Activated CD4-positive, alpha-beta T cell treated with anti-CD3 and anti-CD28 coated beads, Interleukin-2, amount 10 ng/mL, durations not matched to agents 24 days and 14 days (primary cell): ENCODE measurements at regions not wholly inside any gene's neighbourhood (a gene's known extent, or its start where the extent isn't known, plus 50 kb on each side); places are given as distances from the start of the nearest gene placed in this dataset.

Source experiments
- DNase-seq: peaks from one replicate; pipeline ENCODE4 v3.0.0; 2022
- H3K27ac Mint-ChIP-seq: one replicate; pipeline ENCODE4 v1.8.0; 2022; ENCODE audit warnings: mild to moderate bottlenecking, mixed read lengths
- H3K27me3 Mint-ChIP-seq: one replicate; pipeline ENCODE4 v1.8.0; 2022; ENCODE audit warnings: mixed read lengths
- H3K36me3 Mint-ChIP-seq: one replicate; pipeline ENCODE4 v1.8.0; 2022; ENCODE audit warnings: low read depth, mild to moderate bottlenecking, mixed read lengths
- H3K4me1 Mint-ChIP-seq: one replicate; pipeline ENCODE4 v1.8.0; 2021; ENCODE audit warnings: mixed read lengths
- H3K4me3 Mint-ChIP-seq: one replicate; pipeline ENCODE4 v1.8.0; 2022; ENCODE audit warnings: mild to moderate bottlenecking, moderate library complexity, mixed read lengths
- H3K9me3 Mint-ChIP-seq: one replicate; pipeline ENCODE4 v1.8.0; 2021; ENCODE audit warnings: mixed read lengths
- intact Hi-C: fragments of 100-400 bp; cut with micrococcal nuclease; formaldehyde crosslinking; loops from one replicate; pipeline ENCODE4 v1.15.1; 2023

- Mint-ChIP-seq H3K36me3 (no peaks in the 10 kb centered on the region), H3K4me1 (no peaks in the 10 kb centered on the region), H3K27me3 (no peaks in the 10 kb centered on the region), H3K9me3 (no peaks in the 10 kb centered on the region), H3K27ac (no peak overlapping the region), H3K4me3 (no peak overlapping the region)
- intact Hi-C loops = no loop called here
- no peak for DNase-seq
Measured at GRCh38 chr13:58097831-58098230, 466.3 kb downstream of the PCDH17 start.

GRCh38 chr13:58119351-58119750 lies 487.8 kb downstream of the PCDH17 start:
- no peaks in the 10 kb centered on the region for H3K9me3 Mint-ChIP-seq
- DNase-seq = no peak
- H3K27me3 Mint-ChIP-seq = no peaks in the 10 kb centered on the region
- H3K4me1 Mint-ChIP-seq = no peaks in the 10 kb centered on the region
- H3K36me3 Mint-ChIP-seq = no peaks in the 10 kb centered on the region
- intact Hi-C loops = no loop called here
- no peak overlapping the region for H3K27ac Mint-ChIP-seq
- H3K4me3 Mint-ChIP-seq = no peak overlapping the region

- no peaks in the 10 kb centered on the region for H3K27me3 Mint-ChIP-seq
- H3K9me3 Mint-ChIP-seq = no peaks in the 10 kb centered on the region
- no peaks in the 10 kb centered on the region for H3K4me1 Mint-ChIP-seq
- H3K4me3 Mint-ChIP-seq = no peak overlapping the region
- no peaks in the 10 kb centered on the region for H3K36me3 Mint-ChIP-seq
- no peak overlapping the region for H3K27ac Mint-ChIP-seq
- no peak for DNase-seq
- intact Hi-C loops = no loop called here
Measured at GRCh38 chr13:58119804-58120203, 488.3 kb downstream of the PCDH17 start.

GRCh38 chr13:58126496-58126895 lies 495.0 kb downstream of the PCDH17 start:
- Mint-ChIP-seq H3K9me3 (peaks cover 6% of the 10 kb centered on the region), H3K27me3 (no peaks in the 10 kb centered on the region), H3K4me3 (no peak overlapping the region), H3K36me3 (no peaks in the 10 kb centered on the region), H3K4me1 (no peaks in the 10 kb centered on the region), H3K27ac (no peak overlapping the region)
- no peak for DNase-seq
- intact Hi-C loops = no loop called here

GRCh38 chr13:58134012-58134411 lies 502.5 kb downstream of the PCDH17 start:
- peaks cover 9% of the 10 kb centered on the region for H3K9me3 Mint-ChIP-seq
- intact Hi-C loops = no loop called here
- no peaks in the 10 kb centered on the region for H3K4me1 Mint-ChIP-seq
- H3K27ac Mint-ChIP-seq = no peak overlapping the region
- no peak overlapping the region for H3K4me3 Mint-ChIP-seq
- no peak for DNase-seq
- H3K36me3 Mint-ChIP-seq = no peaks in the 10 kb centered on the region
- no peaks in the 10 kb centered on the region for H3K27me3 Mint-ChIP-seq

GRCh38 chr13:58134525-58134924 lies 503.0 kb downstream of the PCDH17 start:
- no peak for DNase-seq
- Mint-ChIP-seq H3K4me1 (no peaks in the 10 kb centered on the region), H3K9me3 (peaks cover 9% of the 10 kb centered on the region), H3K4me3 (no peak overlapping the region), H3K27me3 (no peaks in the 10 kb centered on the region), H3K36me3 (no peaks in the 10 kb centered on the region), H3K27ac (no peak overlapping the region)
- intact Hi-C loops = no loop called here

- intact Hi-C loops = no loop called here
- H3K36me3 Mint-ChIP-seq = no peaks in the 10 kb centered on the region
- H3K27me3 Mint-ChIP-seq = no peaks in the 10 kb centered on the region
- H3K27ac Mint-ChIP-seq = no peak overlapping the region
- DNase-seq = no peak
- H3K4me3 Mint-ChIP-seq = no peak overlapping the region
- H3K4me1 Mint-ChIP-seq = no peaks in the 10 kb centered on the region
- H3K9me3 Mint-ChIP-seq = peaks cover 7% of the 10 kb centered on the region
Measured at GRCh38 chr13:58142952-58143351, 511.4 kb downstream of the PCDH17 start.

- Mint-ChIP-seq H3K27ac (no peak overlapping the region), H3K4me1 (no peaks in the 10 kb centered on the region), H3K36me3 (no peaks in the 10 kb centered on the region), H3K4me3 (no peak overlapping the region), H3K9me3 (peaks cover 7% of the 10 kb centered on the region), H3K27me3 (no peaks in the 10 kb centered on the region)
- intact Hi-C loops = no loop called here
- no peak for DNase-seq
Measured at GRCh38 chr13:58144616-58145015, 513.1 kb downstream of the PCDH17 start.

- H3K9me3 Mint-ChIP-seq = no peaks in the 10 kb centered on the region
- H3K4me1 Mint-ChIP-seq = no peaks in the 10 kb centered on the region
- no peaks in the 10 kb centered on the region for H3K27me3 Mint-ChIP-seq
- H3K4me3 Mint-ChIP-seq = no peak overlapping the region
- no peak overlapping the region for H3K27ac Mint-ChIP-seq
- no peaks in the 10 kb centered on the region for H3K36me3 Mint-ChIP-seq
- no peak for DNase-seq
- intact Hi-C loops = no loop called here
Measured at GRCh38 chr13:58151452-58151851, 519.9 kb downstream of the PCDH17 start.

GRCh38 chr13:58160980-58161379 lies 529.4 kb downstream of the PCDH17 start:
- intact Hi-C loops = no loop called here
- H3K4me1 Mint-ChIP-seq = no peaks in the 10 kb centered on the region
- DNase-seq = no peak
- no peak overlapping the region for H3K4me3 Mint-ChIP-seq
- no peaks in the 10 kb centered on the region for H3K36me3 Mint-ChIP-seq
- H3K9me3 Mint-ChIP-seq = peaks cover 3% of the 10 kb centered on the region
- H3K27ac Mint-ChIP-seq = no peak overlapping the region
- no peaks in the 10 kb centered on the region for H3K27me3 Mint-ChIP-seq

GRCh38 chr13:58165617-58166016 lies 534.1 kb downstream of the PCDH17 start:
- no peaks in the 10 kb centered on the region for H3K36me3 Mint-ChIP-seq
- DNase-seq = no peak
- H3K4me3 Mint-ChIP-seq = no peak overlapping the region
- no peaks in the 10 kb centered on the region for H3K4me1 Mint-ChIP-seq
- H3K27me3 Mint-ChIP-seq = no peaks in the 10 kb centered on the region
- H3K27ac Mint-ChIP-seq = no peak overlapping the region
- H3K9me3 Mint-ChIP-seq = no peaks in the 10 kb centered on the region
- intact Hi-C loops = no loop called here

- Mint-ChIP-seq H3K36me3 (no peaks in the 10 kb centered on the region), H3K27me3 (no peaks in the 10 kb centered on the region), H3K27ac (no peak overlapping the region), H3K4me1 (no peaks in the 10 kb centered on the region), H3K4me3 (no peak overlapping the region), H3K9me3 (peaks cover 7% of the 10 kb centered on the region)
- intact Hi-C loops = no loop called here
- DNase-seq = no peak
Measured at GRCh38 chr13:58181111-58181510, 549.6 kb downstream of the PCDH17 start.

- no peak for DNase-seq
- H3K27me3 Mint-ChIP-seq = no peaks in the 10 kb centered on the region
- no peak overlapping the region for H3K27ac Mint-ChIP-seq
- H3K4me3 Mint-ChIP-seq = no peak overlapping the region
- no peaks in the 10 kb centered on the region for H3K4me1 Mint-ChIP-seq
- intact Hi-C loops = no loop called here
- H3K36me3 Mint-ChIP-seq = no peaks in the 10 kb centered on the region
- H3K9me3 Mint-ChIP-seq = peaks cover 14% of the 10 kb centered on the region
Measured at GRCh38 chr13:58187881-58188280, 556.3 kb downstream of the PCDH17 start.

GRCh38 chr13:58190577-58190976 lies 559.0 kb downstream of the PCDH17 start:
- intact Hi-C loops = no loop called here
- no peak overlapping the region for H3K4me3 Mint-ChIP-seq

GRCh38 chr13:58191754-58192153 lies 560.2 kb downstream of the PCDH17 start:
- H3K36me3 Mint-ChIP-seq = no peaks in the 10 kb centered on the region
- no peak for DNase-seq
- no peak overlapping the region for H3K4me3 Mint-ChIP-seq
- H3K27me3 Mint-ChIP-seq = no peaks in the 10 kb centered on the region
- intact Hi-C loops = no loop called here
- H3K4me1 Mint-ChIP-seq = no peaks in the 10 kb centered on the region
- peaks cover 1% of the 10 kb centered on the region for H3K9me3 Mint-ChIP-seq
- no peak overlapping the region for H3K27ac Mint-ChIP-seq

More at GRCh38 chr13:58190577-58190976, 559.0 kb downstream of the PCDH17 start:
- Mint-ChIP-seq H3K27ac (no peak overlapping the region), H3K9me3 (peaks cover 8% of the 10 kb centered on the region), H3K4me1 (no peaks in the 10 kb centered on the region), H3K27me3 (no peaks in the 10 kb centered on the region), H3K36me3 (no peaks in the 10 kb centered on the region)
- no peak for DNase-seq
